IMR-90 (cell line): ENCODE measurements at regions not wholly inside any gene's neighbourhood (a gene's known extent, or its start where the extent isn't known, plus 50 kb on each side); places are given as distances from the start of the nearest gene placed in this dataset.

Source experiments
- ATAC-seq: fragments of 200-7000 bp; cut with Tn5 transposase; 2 replicates; pipeline ENCODE4 v1.9.1; 2020; ENCODE audit warnings: low read depth, mild to moderate bottlenecking, moderate library complexity
- BruUV-seq: library from RNA; stranded (reverse); fragments of 400-500 nt; replicated peaks from 2 replicates; lab custom pipeline; 2021; lab: Mats Ljungman, UMichigan
- CTCF ChIA-PET: fragments of 300-600 bp; formaldehyde crosslinking; extraction: SDS; loops from one replicate; lab custom pipeline; 2021; ENCODE audit warnings: antibody characterized with exemption; lab: Yijun Ruan, JAX
- POLR2A ChIA-PET: fragments of 300-600 bp; sonication (Branson Sonifier 250); formaldehyde crosslinking; loops from one replicate; lab custom pipeline; 2022; ENCODE audit warnings: antibody characterized with exemption; ENCODE audit not compliant: unreplicated experiment; lab: Charles Lee
- DNase-seq: peaks from one replicate; pipeline ENCODE4 v3.0.0; 2013
- H2AFZ ChIP-seq: replicated peaks from 2 replicates; pipeline ENCODE3; 2013; ENCODE audit warnings: low read length, mild to moderate bottlenecking; ENCODE audit not compliant: poor library complexity
- H2AK5ac ChIP-seq: 2 replicates; pipeline ENCODE4 v1.6.1; 2013; ENCODE audit warnings: low read depth, low read length, inconsistent platforms
- H2AK9ac ChIP-seq: replicated peaks from 2 replicates; pipeline ENCODE3; 2013; ENCODE audit warnings: mild to moderate bottlenecking, low read depth, low read length, moderate library complexity; ENCODE audit not compliant: poor library complexity
- H2BK120ac ChIP-seq: 2 replicates; pipeline ENCODE4 v1.6.1; 2013; ENCODE audit warnings: low read depth, low read length, inconsistent platforms
- H2BK15ac ChIP-seq: 3 replicates; pipeline ENCODE4 v1.6.1; 2013; ENCODE audit warnings: low read depth, low read length, inconsistent platforms
- H2BK20ac ChIP-seq: 2 replicates; pipeline ENCODE4 v1.6.1; 2013; ENCODE audit warnings: low read depth, mild to moderate bottlenecking, inconsistent platforms, low read length, moderate library complexity
- H2BK5ac ChIP-seq: 2 replicates; pipeline ENCODE4 v1.6.1; 2013; ENCODE audit warnings: mild to moderate bottlenecking, low read depth, low read length, inconsistent platforms; ENCODE audit not compliant: poor library complexity, severe bottlenecking
- H3K14ac ChIP-seq: replicated peaks from 2 replicates; pipeline ENCODE4 v1.6.1; 2013; ENCODE audit warnings: low read depth, low read length, inconsistent platforms
- H3K18ac ChIP-seq: 2 replicates; pipeline ENCODE4 v1.6.1; 2013; ENCODE audit warnings: low read depth, low read length, control low read depth
- H3K23ac ChIP-seq: 2 replicates; pipeline ENCODE4 v1.6.1; 2013; ENCODE audit warnings: low read depth, low read length, inconsistent platforms
- H3K27ac ChIP-seq: 2 replicates; pipeline ENCODE4 v1.5.1; 2013; ENCODE audit warnings: mild to moderate bottlenecking, control low read depth, low read length; ENCODE audit not compliant: insufficient read depth
- H3K27me3 ChIP-seq: 2 replicates; pipeline ENCODE4 v1.6.1; 2013; ENCODE audit warnings: low read length; ENCODE audit not compliant: control insufficient read depth, insufficient read depth
- H3K36me3 ChIP-seq: 2 replicates; pipeline ENCODE4 v1.6.1; 2013; ENCODE audit warnings: low read length, mixed read lengths; ENCODE audit not compliant: control insufficient read depth, insufficient read depth
- H3K4ac ChIP-seq: 2 replicates; pipeline ENCODE4 v1.6.1; 2013; ENCODE audit warnings: low read depth, low read length, inconsistent platforms
- H3K4me1 ChIP-seq: 2 replicates; pipeline ENCODE4 v1.6.1; 2013; ENCODE audit warnings: low read length, mixed read lengths; ENCODE audit not compliant: control insufficient read depth, insufficient read depth
- H3K4me2 ChIP-seq: 2 replicates; pipeline ENCODE4 v1.6.1; 2013; ENCODE audit warnings: low read depth, mild to moderate bottlenecking, control low read depth, low read length, moderate library complexity
- H3K4me3 ChIP-seq: 2 replicates; pipeline ENCODE4 v1.5.1; 2013; ENCODE audit warnings: low read depth, mild to moderate bottlenecking, control low read depth, low read length, moderate library complexity; ENCODE audit not compliant: insufficient read depth
- H3K56ac ChIP-seq: 2 replicates; pipeline ENCODE4 v1.6.1; 2013; ENCODE audit warnings: low read length, inconsistent platforms; ENCODE audit not compliant: insufficient read depth; ENCODE audit errors: extremely low read depth
- H3K79me1 ChIP-seq, 2 experiments: 2 replicates each; pipeline ENCODE4 v1.6.1; 2013; ENCODE audit warnings: low read length in 2 of 2, inconsistent platforms in 1 of 2, low read depth in 1 of 2
- H3K9ac ChIP-seq: 2 replicates; pipeline ENCODE4 v1.6.1; 2013; ENCODE audit warnings: low read depth, low read length, control low read depth
- H3K9me1 ChIP-seq: 2 replicates; pipeline ENCODE4 v1.6.1; 2013; ENCODE audit warnings: low read length, inconsistent platforms; ENCODE audit not compliant: insufficient read depth
- H3K9me3 ChIP-seq: 2 replicates; pipeline ENCODE4 v1.6.1; 2013; ENCODE audit warnings: low read length; ENCODE audit not compliant: control insufficient read depth, insufficient read depth
- H4K20me1 ChIP-seq: 2 replicates; pipeline ENCODE4 v1.6.1; 2013; ENCODE audit warnings: low read length, inconsistent platforms; ENCODE audit not compliant: insufficient read depth
- H4K5ac ChIP-seq: 2 replicates; pipeline ENCODE4 v1.6.1; 2013; ENCODE audit warnings: mild to moderate bottlenecking, low read depth, low read length, control low read depth
- H4K8ac ChIP-seq, 2 experiments: 2 replicates each; pipeline ENCODE4 v1.6.1; 2013; ENCODE audit warnings: low read depth in 2 of 2, low read length in 2 of 2, control low read depth in 1 of 2, inconsistent platforms in 1 of 2
- H4K91ac ChIP-seq: 2 replicates; pipeline ENCODE4 v1.6.1; 2013; ENCODE audit warnings: low read depth, low read length, inconsistent platforms; ENCODE audit not compliant: insufficient read depth
- CHD1 ChIP-seq: IDR thresholded peaks from 2 replicates; pipeline ENCODE4 v1.6.1; 2012; ENCODE audit warnings: low read depth, low read length, improper control_type of control experiment
- CTCF ChIP-seq: conservative IDR thresholded peaks from 2 replicates; pipeline ENCODE4 v1.5.1; 2012; ENCODE audit warnings: mild to moderate bottlenecking, low read depth, low read length, improper control_type of control experiment
- ELK1 ChIP-seq: fragments of 150-350 bp; IDR thresholded peaks from 2 replicates; pipeline ENCODE4 v1.6.1; 2016; ENCODE audit warnings: low read depth, mild to moderate bottlenecking, low read length, moderate library complexity, borderline replicate concordance
- FOS ChIP-seq: fragments of 150-350 bp; IDR thresholded peaks from 2 replicates; pipeline ENCODE4 v1.6.1; 2016; ENCODE audit warnings: low read depth, low read length
- MAZ ChIP-seq: IDR thresholded peaks from 2 replicates; pipeline ENCODE4 v1.6.1; 2012; ENCODE audit warnings: low read depth, mild to moderate bottlenecking, low read length, improper control_type of control experiment, moderate library complexity, borderline replicate concordance
- MXI1 ChIP-seq: IDR thresholded peaks from 2 replicates; pipeline ENCODE4 v1.6.1; 2012; ENCODE audit warnings: low read depth, mild to moderate bottlenecking, low read length, moderate library complexity, borderline replicate concordance
- POLR2A ChIP-seq: IDR thresholded peaks from 2 replicates; pipeline ENCODE4 v1.6.1; 2012; ENCODE audit warnings: mild to moderate bottlenecking, low read depth, low read length
- RAD21 ChIP-seq: IDR thresholded peaks from 2 replicates; pipeline ENCODE4 v1.6.1; 2012; ENCODE audit warnings: low read length, improper control_type of control experiment
- SMC3 ChIP-seq: fragments of 150-350 bp; IDR thresholded peaks from 2 replicates; pipeline ENCODE4 v1.6.1; 2016; ENCODE audit warnings: low read depth, mild to moderate bottlenecking, antibody characterized with exemption, low read length, moderate library complexity
- USF2 ChIP-seq: fragments of 150-350 bp; IDR thresholded peaks from 2 replicates; pipeline ENCODE4 v1.6.1; 2017; ENCODE audit warnings: mild to moderate bottlenecking, antibody characterized with exemption, low read length, low read depth
- WGBS, 2 experiments: methylation state at CpG; one replicate each; pipeline versions ENCODE4 v1.1.5 to v1.1.7; 2013; ENCODE audit warnings: missing lambda C conversion rate in 2 of 2; ENCODE audit not compliant: insufficient read length in 1 of 2; ENCODE audit errors: extremely low coverage in 2 of 2; 5-methylcytosine and 5-hydroxymethylcytosine counted together
- dilution Hi-C: fragments of 300-500 bp; cut with HindIII; formaldehyde crosslinking; loops from one replicate; pipeline ENCODE4 v1.14.3; 2018; ENCODE audit warnings: low sequenced_read_pairs; ENCODE audit not compliant: unreplicated experiment
- in situ Hi-C: fragments of 300-500 bp; cut with MboI; formaldehyde crosslinking; loops from 3 replicates; pipeline ENCODE4 v1.14.3; 2019; ENCODE audit warnings: low sequenced_read_pairs, inconsistent platforms, mixed read lengths
- intact Hi-C: fragments of 100-400 bp; cut with micrococcal nuclease; formaldehyde crosslinking; loops from 2 replicates; pipeline ENCODE4 v1.10.0; 2022

- Histone ChIP-seq H2BK120ac (no peak overlapping the region), H2BK20ac (no peak overlapping the region), H3K9me1 (no peaks in the 10 kb centered on the region), H2BK5ac (no peak overlapping the region), H3K4me1 (no peaks in the 10 kb centered on the region), H4K8ac (no peak overlapping the region), H3K23ac (no peak overlapping the region), H3K27ac (no peak overlapping the region), H3K4ac (no peak overlapping the region), H3K18ac (no peak overlapping the region), H4K91ac (no peak overlapping the region), H4K5ac (no peak overlapping the region), H3K9me3 (peaks cover 26% of the 10 kb centered on the region), H3K79me1 (no peaks in the 10 kb centered on the region), H3K4me3 (no peak overlapping the region), H2BK15ac (no peak overlapping the region), H3K36me3 (no peaks in the 10 kb centered on the region), H4K20me1 (no peaks in the 10 kb centered on the region), H3K14ac (no peak overlapping the region), H3K56ac (no peak overlapping the region), H3K4me2 (no peak overlapping the region), H3K9ac (no peak overlapping the region), H2AFZ (no peak overlapping the region), H2AK5ac (no peak overlapping the region), H2AK9ac (no peak overlapping the region), H3K27me3 (no peaks in the 10 kb centered on the region)
- dilution Hi-C loops, result no loop called here
- DNase-seq (no peak), ATAC-seq (no peak)
- TF ChIP-seq CTCF (no peak), SMC3 (no peak), POLR2A (no peak), FOS (no peak), ELK1 (no peak), MXI1 (no peak), MAZ (no peak), USF2 (no peak), CHD1 (no peak), RAD21 (no peak)
- POLR2A ChIA-PET, result no interaction called here
- intact Hi-C loops, result no loop called here
- in situ Hi-C loops, result no loop called here
- BruUV-seq, result no TSS peak
- WGBS, 2 experiments, result no CpG with 5 or more reads among the region's 9 CpGs
- CTCF ChIA-PET, result no interaction called here
Observed at GRCh38 chr6:167437888-167438484, 113.1 kb downstream of the TTLL2 start.
